NCI-H526 (cell line): ENCODE measurements at regions not wholly inside any gene's neighbourhood (a gene's known extent, or its start where the extent isn't known, plus 50 kb on each side); places are given as distances from the start of the nearest gene placed in this dataset.

Experiments
- DNase-seq, 2 experiments: peaks; one replicate each; lab custom pipeline; 2025; lab: John Stamatoyannopoulos, UW

DNA sequence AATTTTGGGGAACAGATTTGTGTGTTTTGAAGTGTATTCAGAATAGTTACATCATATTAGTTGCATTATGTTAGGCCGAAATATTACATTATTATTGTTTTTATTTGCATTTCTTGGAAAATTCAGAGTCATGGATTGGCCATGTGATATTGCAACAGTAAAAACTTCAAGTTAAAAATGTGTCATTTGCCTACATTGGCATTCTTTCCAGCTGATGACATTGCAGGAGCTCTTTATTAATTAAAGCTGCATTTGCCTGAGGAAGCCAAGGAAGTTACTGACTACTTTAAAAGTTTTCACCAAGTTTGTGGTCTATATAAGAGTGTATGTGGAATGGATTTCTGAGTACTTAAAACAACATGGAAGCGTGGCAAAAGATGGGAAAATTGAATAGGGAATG lies 726.4 kb upstream of the SGO1 start:
- no peak for DNase-seq

DNA sequence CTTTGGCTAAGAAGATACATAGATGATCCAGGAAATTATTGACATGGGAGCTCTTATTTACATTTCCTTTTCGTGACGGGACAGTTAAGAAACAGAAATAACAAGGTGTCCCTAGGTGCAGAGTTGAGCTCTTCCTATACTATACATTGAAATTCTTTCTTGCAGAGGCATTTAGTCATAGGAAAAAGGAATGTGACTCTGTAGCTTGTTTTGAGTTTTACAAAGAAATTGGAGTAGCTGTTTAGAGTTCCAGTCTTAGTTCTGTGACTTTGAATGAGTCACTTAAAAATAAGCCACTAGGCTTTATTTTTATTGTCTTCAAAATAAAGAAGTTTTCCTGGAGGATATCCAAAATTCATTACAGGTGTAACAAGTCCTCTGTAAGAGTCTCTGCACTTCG lies 723.5 kb upstream of the SGO1 start:
- DNase-seq, result no peak

DNA sequence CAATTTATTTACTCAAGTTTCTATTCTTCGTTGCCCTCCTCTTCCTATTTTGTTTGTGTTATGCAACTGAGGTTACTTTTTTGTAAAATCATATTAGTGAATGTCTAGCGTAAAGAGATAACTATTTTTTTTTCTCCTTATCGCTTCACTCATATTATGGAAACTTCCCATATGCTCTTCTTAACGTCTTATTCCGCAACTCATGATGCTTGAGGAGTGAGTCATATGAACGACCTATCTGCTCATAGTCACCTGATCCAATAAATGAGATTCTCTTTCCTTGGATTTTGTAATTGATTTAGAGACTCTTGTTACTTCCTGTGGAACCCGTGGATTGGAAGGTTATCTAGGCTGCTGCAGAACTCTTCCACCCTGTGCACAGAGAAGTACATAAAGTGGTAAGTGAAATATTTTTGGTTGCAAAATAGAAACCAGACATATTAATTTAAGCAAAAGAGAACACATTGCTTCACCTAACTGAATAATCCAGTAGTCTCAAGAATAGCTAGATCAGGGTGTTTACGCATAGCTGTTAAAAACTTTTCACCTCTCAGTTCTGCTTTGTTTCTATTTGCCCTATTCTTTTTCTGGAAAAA lies 719.3 kb upstream of the SGO1 start:
- no peak for DNase-seq

- DNase-seq, result no peak
Observed at GRCh38 chr3:20904671-20905070, 718.7 kb upstream of the SGO1 start.

- no peak for DNase-seq
Observed at GRCh38 chr3:20898962-20899361, 713.0 kb upstream of the SGO1 start.

DNA sequence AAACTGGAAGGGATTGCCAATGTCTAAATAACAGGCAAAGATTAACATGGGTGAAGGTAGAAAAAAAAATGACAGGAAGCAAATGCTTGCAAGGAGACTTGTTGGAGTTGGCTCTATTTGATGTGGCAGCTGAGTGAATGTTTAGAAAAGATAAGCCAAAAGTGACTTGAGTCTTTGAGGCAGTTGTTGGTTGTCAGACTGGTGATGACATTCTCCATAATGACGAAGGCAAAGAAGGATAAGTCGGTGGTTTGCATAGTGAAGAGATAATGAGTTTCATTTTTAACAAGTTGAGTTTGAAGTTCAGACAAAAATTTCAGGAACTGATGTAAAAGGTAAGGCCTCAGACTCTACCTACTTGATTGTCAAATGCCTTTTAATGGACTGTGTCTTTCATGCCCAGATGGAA lies 704.1 kb upstream of the SGO1 start:
- no peak for DNase-seq

GRCh38 chr3:20878691-20879090 lies 692.7 kb upstream of the SGO1 start:
- DNase-seq, result no peak

DNA sequence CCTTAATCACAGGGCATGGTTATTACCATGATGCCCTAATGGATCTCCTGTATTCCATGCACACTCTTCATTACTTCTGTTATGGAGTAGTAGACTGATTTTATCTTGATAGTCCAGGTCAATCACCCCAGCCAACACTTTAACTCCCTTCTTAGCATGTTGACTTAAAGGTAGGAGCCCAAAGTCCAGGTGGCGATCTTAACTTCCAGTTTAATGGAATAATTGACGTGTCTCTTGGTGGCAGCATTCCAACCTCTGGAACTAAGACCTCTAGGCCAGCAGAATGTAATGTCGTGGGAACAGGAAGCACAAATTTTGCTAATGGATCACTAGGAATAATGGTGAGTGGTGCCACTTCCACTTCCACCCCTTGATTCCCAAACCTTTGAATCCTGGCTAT lies 687.2 kb upstream of the SGO1 start:
- no peak for DNase-seq

DNA sequence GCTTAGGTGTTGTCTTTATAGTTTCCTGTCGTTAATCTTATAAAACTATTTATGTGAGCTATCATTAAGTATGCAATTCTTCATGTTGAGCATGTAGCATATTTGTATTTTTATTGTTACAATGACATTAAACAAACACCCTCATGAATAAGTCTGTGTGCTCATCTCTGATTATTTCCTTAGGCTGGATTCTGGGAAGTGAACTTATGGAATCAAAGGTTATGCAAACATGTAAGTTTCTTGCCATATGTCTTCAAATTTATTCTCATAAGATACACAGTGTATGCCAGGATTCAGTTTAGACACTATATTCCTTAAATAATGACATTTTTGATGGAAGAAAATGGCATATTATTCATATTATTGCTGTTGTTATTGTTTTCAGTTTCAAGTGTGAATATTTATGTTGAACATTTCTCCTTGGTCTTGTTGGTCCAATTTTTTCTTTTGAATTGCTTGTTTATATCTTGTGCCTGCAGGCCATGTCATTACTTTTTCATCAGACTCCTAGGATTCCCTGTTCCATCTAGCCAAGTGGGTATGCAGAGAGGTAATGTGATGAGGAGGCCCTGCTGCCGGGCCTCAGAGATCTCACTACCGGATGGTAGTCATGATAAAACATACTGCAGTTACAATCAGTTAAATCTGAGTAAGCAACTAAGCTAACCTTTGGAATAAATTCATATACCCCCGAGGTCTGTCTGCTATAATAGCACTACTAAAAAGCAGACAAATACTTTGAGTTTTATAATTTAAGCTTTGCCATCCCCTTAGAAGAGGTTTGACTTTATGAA lies 684.3 kb upstream of the SGO1 start:
- no peak for DNase-seq

DNA sequence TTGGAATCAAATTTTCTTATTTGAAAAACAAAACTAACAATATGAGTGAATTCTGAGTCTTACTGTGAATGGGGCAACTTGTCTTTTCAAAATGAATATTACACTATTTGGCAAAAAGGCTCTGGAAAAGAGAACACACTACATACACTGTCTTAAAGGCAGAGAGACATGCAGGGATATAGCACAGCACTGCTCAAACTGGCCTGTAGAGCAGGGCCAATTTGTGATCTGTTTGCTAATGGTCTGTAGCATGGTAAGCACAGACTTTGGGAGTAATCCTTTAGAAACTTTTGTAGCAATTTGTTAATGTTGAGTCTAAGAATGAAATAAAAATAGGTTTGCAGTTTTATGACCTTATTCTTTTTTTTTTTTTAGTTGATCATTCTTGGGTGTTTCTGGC lies 679.8 kb upstream of the SGO1 start:
- no peak for DNase-seq

- no peak for DNase-seq
Observed at GRCh38 chr3:20861454-20861853, 675.4 kb upstream of the SGO1 start.

DNA sequence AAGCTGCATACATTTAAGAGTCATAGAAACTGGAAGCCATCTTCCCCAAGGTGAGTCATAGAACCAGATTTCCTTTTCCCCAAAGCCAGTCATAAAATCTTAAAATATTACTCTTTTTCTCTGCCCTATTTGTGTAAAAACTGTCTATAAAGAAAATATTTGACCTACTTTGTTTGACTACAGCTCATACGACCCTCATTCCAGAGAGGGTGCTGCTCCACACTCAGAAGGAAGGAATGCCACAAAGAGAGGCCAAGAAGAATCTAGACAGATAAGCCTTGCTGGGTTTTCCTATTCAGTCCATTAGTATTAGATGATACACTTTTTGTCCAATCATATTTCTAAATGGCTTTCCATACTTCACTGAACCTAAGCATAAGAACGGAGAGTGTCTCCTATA lies 671.6 kb upstream of the SGO1 start:
- DNase-seq, result no peak

DNA sequence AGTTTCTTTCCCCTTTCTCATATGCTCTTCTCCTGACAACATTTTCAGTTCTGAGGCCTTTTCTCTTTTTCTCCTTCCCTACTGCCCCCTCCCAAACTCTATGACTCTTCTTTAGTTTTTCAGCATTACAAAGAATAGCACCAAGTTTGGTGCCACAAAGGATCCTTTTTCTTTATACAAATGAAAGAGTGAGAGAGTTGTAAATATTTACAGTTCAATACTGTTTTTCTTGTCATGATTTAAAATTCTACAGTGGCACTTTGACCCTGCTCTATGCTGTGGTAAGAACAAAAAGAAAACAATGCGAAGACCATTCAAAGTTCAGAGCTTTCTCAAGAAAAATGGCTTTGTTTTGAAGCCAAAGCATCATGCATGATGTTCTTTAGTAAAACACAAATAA lies 667.9 kb upstream of the SGO1 start:
- no peak for DNase-seq

GRCh38 chr3:20852712-20853111 lies 666.7 kb upstream of the SGO1 start:
- no peak for DNase-seq

- DNase-seq, result no peak
Observed at GRCh38 chr3:20849975-20850374, 664.0 kb upstream of the SGO1 start.

DNA sequence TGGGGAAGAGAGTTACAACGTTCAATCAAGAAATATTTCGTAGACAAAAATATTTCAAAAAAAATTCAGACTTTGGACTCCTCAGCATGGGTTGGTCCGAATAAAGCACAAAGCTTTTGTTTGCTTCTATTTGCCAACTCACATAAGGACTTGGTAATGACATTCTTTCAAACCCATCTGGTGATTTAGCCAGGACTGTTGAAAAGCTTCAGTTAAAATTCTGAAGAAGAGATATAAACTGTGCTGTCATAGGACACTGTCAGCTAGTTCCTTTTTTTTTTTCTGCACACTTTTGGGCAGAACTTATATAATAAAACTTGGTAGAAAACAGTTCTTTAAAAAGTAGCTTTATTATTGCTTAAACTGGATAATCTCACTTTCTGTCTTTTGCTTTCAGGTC lies 660.8 kb upstream of the SGO1 start:
- DNase-seq, result no peak

DNA sequence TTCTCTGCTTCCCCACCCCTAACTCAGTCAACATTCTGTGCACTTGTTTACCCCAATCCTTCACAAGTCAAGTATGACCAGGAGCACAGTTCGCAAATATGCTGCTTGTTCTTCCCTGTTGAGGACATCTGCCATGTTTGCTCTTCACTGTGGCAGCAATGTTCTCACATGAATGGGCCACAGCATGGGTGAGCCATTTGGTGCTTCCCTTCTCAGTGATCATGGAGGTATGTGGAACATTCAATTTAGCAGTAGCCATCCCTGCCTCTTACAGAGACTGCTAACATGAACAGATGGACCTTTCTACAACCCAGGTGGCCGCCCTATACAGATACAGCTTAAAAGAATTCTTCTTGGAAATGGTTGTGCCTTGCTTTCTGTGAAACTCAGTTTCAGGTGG lies 660.1 kb upstream of the SGO1 start:
- no peak for DNase-seq

- no peak for DNase-seq
Observed at GRCh38 chr3:20844851-20845250, 658.8 kb upstream of the SGO1 start.

GRCh38 chr3:20842594-20843436 lies 656.8 kb upstream of the SGO1 start:
- peak in 1 of 2 experiments; percentile 10 for DNase-seq

DNA sequence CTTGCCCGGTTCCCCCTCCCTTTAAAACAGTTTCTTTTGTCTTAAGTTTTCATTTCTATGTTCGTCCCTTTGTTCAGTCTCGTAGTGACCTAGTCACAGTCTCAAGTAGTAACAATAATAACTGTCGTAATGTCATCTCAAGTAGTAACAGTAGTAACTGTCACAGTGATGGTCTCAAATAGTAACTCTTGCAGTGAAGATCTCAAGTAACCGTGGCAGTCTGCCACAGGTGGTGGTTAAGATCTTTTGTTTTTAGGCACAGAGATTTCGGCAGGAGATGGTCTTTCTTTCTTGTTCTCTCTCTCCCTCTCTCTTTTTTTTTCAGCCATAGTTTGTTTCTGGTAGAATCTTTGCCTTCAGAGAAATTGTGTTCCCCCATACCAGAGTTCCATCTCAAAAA lies 656.0 kb upstream of the SGO1 start:
- DNase-seq, result no peak

- DNase-seq, result no peak
Observed at GRCh38 chr3:20837676-20838302, 651.8 kb upstream of the SGO1 start.

GRCh38 chr3:20836801-20837200 lies 650.8 kb upstream of the SGO1 start:
- no peak for DNase-seq

DNA sequence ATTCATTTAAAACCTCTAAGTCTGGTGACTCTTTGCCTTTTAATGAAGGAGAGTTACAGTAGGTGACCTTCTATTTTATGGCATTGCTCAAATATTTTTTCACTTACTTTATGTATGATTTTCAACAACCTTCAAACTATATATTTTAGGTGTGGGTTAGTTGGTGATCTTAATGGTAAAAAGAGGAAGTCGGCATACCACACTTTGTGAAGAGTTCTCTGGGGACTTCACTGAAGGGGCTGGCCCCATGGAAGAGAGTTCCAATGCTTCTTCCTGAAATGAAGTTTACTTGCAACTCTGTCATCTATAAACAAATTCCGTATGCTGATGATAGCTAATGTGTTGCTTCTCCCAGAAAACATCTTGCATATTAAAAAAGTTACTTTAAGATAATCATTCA lies 647.0 kb upstream of the SGO1 start:
- DNase-seq, result no peak
